NCI-H226 (cell line): ENCODE measurements at regions not wholly inside any gene's neighbourhood (a gene's known extent, or its start where the extent isn't known, plus 50 kb on each side); places are given as distances from the start of the nearest gene placed in this dataset.

Experiments
- DNase-seq: peaks from one replicate; pipeline ENCODE4 v3.0.0-alpha.2; 2015

DNA sequence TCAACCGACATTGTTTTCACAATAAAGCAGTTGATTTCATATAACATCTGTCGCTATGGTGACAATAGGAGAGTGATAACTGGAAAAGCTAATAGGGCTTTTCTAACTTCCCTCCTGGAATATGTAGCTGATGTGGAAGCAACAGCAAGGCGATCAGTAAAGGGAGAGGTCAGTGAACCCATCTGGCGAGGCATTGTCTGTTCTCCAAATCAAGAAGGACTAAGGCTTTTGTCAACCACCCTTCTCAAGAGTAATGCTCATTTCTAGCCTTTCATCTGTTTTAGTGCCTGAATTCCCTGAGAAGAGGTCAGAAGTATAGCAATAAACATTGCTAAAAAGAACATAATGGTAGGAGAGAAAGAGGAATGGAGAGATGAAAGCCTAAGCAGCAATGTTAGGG lies 201.3 kb downstream of the AKAP7 start:
- no peak for DNase-seq

- DNase-seq, result peak; percentile 21
Observed at GRCh38 chr6:131346896-131347295, 211.6 kb downstream of the AKAP7 start.

DNA sequence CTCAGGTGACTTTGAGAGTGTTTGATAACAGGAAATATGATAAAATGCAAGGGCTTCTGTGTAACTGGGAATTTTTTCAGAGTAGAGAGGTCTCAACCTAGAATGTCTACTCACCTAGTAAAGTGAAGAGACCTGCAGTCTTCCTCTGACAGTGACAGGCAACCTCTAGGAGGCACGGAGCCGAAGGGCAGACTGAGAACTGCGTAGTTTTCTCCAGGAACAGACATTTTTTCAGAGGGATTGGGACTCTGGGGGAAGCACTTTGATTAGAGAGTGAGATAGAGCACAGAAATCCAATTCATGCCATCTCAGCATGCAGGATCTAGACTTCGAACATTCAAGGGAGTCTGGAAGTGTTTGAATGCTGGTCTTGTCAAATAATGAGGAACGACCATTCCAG lies 213.3 kb downstream of the AKAP7 start:
- DNase-seq, result no peak

GRCh38 chr6:131349199-131349598 lies 213.9 kb downstream of the AKAP7 start:
- DNase-seq, result no peak

DNA sequence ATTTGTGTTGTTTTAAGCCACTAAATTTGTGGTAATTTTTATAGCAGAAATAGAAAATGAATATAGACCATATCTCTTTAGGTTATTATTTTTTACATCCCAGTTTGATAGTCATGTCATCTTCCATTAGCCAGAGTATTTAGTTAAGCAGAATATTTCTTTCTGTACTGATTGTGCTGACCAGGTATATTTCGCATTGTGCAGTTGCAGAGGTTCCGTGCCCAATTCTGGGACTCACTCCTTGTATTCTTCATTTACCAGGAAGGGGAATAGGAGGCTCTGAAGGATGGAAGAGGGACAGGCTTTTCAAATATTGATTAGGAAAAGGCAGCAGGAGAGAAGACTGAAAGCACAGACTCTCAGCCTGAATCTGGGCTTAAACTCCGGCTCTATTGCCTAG lies 217.8 kb downstream of the AKAP7 start:
- DNase-seq, result no peak

GRCh38 chr6:131353876-131354275 lies 218.6 kb downstream of the AKAP7 start:
- no peak for DNase-seq

- DNase-seq, result no peak
Observed at GRCh38 chr6:131354356-131354755, 218.7 kb upstream of the ARG1 start.

DNA sequence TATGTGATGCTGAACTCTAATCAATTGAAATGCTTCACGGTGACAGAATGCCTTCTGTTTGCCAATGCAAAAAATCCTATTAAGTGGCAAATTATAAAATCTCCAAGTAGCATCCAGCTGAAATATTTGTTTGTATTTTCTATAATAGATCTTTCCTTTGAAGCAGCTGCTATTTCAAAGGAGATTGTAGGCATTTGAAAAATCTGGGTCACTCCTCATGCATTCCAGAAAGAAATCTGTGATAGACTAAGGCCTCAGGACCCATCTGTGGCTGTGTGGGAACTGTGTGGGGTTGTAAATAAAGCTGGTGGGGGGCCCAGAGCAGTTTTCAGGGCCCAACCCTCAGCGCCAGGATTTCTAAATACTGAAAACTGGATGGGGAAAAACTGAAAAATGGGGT lies 216.9 kb upstream of the ARG1 start:
- DNase-seq, result no peak

DNA sequence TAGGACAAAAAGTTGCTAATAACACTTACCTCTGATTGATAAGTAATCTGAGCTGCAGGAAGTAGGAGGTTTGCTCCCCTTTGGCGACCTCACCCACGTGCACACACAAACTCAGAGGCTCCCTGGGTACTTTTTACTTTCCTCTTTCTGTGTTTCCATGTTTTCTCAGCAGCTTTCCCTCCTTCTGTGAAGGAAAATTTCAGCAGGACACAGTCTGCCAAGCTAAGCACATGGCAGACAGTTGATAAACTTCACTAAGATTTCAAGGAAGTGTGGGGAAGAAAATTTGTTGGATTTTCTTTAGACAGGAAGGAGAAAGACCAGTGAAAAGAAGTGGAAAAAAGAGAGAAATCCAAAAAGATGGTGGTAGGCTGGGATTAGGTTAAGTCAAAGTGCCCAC lies 215.5 kb upstream of the ARG1 start:
- DNase-seq, result no peak

DNA sequence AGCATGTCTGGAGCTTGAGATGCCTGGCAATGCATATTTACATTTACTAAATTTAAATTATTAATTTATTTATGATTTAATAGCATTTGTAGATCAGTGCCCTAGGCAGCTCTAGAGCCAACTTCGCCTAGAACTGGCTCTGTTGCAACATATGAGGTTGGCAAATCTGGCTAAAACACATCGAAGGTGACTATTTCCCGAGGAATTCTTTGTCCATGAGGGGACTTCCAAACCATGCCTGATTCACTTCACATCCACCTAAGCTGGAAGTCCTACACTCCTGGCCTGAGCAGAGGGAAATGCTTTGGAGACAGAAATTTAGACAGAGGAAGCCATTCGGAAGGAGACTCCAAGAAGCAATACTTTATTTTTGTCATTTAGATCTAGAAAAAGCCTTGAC lies 211.0 kb upstream of the ARG1 start:
- peak; percentile 72 for DNase-seq

DNA sequence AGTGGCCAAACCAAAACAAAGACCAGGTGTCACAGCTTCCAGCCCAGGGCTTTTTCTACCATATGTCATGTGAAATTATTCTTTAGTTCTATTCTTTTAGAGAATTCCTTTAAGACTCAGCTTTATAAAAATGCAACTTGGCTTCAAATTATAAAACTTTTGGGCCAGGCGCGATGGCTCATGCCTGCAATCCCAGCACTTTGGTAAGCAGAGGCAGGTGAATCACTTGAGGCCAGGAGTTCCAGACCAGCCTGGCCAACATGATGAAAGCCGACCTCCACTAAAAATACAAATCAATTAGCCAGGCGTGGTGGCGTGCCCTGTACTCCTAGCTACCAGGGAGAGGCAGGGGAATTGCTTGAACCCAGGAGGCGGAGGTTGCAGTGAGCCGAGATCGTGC lies 210.3 kb upstream of the ARG1 start:
- DNase-seq, result no peak

- DNase-seq, result no peak
Observed at GRCh38 chr6:131363947-131364834, 208.8 kb upstream of the ARG1 start.

DNA sequence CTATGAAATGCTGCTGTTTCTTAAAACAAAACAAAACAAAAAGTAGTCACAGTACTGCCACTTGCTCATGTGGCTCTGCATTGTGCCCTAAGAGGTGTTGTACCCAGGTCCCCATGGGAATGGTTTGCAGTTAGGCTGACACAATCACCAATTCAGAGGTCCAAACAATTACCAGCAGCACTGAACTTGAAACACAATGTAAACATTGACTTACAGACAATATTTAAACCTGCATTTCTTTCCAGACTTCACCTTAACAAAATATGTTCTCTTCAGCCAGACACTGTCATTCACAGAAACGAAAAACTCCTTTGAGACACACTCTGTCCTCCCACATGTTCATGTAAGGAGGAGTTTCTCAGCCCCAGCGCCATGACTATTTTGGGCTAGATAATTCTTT lies 206.8 kb upstream of the ARG1 start:
- no peak for DNase-seq

DNA sequence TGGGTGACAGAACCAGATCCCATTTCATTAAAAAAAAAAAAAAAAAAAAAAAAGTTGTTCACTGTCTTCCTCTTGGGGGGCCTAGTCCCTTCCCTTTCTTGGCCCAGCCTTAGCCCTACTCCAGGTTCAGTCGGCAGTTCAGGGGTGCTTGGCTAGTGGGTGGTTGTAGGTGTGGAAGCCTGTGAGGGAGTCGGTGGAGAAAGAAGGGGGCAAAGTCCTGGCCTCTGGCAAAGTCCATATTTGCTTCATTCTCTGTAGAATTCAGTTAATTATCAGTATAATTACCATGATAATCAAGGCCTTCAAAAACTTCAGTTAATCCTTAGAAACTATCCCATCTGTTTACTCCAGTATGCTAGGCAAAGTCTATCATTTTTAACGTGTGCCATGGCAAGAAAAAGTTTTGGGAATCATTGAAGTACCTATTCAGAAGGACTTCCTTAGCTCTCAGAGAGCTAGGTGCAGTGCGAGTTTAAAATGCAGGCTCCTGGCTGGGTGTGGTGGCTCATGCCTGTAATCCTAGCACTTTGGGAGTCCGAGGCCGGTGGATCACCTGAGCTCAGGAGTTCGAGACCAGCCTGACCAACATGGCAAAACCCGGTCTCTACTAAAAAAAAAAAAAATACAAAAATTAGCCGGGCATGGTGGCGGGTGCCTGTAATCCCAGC lies 205.7 kb upstream of the ARG1 start:
- DNase-seq, result no peak

DNA sequence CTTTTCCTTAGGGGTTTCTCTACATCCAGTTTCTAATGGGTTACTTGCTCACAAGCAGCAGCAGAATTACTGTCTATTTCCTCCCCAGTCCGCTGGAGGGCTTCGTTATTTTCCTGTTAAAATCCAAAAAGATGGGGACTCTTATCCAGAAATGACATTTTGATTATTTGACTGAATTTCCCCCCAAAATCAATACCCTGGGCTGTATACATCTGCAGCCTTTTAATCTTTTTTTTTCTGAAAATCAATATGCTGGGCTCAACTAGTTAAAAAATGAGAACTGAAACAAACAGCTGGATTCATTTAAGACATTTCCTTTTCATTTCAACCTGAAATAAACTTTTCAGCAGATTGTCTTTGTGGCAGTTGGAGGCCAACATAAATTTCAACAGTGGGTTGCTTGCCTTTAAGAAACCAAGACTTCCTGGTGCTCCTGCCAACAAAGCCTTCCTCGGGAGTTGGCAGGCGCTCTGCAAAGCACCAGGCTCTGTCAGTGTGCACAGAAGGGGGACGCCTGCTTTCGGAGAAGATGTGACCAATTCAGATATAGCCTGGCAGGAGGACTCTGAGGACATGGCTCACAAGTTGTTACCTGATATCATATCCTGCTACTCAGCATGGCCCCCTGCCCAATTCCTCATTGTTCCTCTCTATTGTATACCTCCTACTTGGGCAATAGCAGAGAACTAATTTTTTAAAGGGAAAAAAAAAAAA lies 204.7 kb upstream of the ARG1 start:
- no peak for DNase-seq

GRCh38 chr6:131372535-131372934 lies 200.5 kb upstream of the ARG1 start:
- no peak for DNase-seq

- no peak for DNase-seq
Observed at GRCh38 chr6:131377112-131377705, 195.8 kb upstream of the ARG1 start.

- DNase-seq, result no peak
Observed at GRCh38 chr6:131378874-131379273, 194.2 kb upstream of the ARG1 start.

DNA sequence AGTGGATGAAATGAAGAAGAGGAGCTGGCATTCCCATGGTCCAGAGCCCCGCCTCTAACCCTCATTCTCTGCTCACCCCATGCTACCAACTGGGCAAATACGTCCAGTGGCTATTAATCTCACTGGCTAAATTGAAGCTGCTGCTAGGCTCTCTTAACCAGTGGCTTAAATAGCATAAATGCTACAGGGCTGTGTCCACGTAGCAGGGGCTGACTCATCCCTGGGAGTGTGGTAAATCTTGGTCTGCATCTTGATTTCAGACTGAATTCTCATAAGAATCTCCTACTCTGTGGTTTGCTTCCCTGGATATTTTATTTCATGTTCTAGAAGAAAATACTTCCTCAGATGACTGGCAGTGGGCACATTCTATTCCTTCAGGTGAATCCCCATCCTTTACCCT lies 193.1 kb upstream of the ARG1 start:
- peak; percentile 67 for DNase-seq

DNA sequence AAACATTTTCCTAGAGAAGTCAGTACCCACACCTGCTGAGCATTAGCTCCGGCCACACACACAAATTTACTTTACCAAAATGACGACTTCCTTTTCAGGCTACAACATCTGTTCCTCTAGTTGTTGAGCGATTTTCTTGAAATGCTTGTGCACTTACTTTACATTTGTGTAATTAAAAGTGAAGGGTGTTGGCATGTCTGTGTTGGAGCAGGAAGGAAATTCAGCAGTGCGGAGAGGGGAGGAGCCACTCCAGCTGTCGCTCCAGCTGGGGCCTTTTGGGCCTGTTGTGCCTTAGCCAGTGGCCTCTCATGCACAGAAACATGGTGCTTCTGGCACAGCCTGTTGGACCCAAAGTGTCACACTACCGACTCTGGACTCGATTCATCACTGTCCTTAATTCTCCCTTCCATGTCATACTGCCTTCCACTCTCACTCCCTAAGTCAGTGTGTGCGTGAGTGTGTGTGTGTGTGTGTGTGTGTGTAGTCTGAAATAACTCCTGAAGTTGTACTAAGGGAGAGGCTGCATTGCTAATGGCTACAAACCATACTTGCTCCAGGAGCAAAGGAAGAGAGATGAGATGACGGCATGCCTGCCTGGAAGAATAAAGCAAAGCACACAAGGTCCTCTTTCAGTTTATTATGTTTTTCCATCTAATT lies 191.8 kb upstream of the ARG1 start:
- DNase-seq, result no peak

DNA sequence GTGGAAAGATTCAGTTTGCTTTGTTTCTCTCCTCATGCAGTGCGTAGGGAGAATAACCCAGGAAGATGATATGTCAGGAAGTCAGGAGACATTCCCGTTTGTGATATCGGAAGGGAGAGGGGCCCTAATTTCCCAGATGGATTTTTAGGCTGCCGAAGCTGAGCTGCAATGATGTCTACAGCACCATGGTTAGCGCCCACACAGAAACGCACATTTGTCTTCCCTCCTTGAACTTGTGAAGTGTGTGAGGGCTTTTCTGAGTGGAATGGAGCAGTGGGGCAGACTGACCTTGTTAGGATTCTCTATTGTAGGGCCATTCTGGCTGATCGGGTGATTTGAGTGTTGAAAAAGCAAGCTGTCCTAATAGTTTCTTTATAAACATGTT lies 191.3 kb upstream of the ARG1 start:
- no peak for DNase-seq

DNA sequence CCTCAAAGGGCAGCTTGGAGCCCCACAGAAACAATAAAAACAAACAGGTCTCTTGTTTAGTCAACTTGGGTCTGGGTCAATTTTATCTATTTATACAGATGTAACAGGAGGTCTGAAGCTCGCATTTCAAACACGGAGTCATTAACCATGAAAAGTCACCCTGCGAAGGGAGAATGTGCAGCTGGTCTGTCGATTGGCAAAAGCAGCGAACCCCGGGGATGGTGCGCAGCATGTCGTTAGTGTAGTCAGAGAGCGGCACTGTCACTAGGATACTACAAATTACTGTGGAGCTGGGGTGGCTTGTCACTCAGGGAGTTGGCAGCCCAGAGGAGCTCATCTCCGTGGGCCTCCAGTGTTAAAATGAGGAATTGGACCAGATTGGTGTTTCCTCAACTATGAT lies 190.4 kb upstream of the ARG1 start:
- no peak for DNase-seq
